NCI-H1048 (cell line): ENCODE measurements at regions not wholly inside any gene's neighbourhood (a gene's known extent, or its start where the extent isn't known, plus 50 kb on each side); places are given as distances from the start of the nearest gene placed in this dataset.
"Not testable (repeated sequence)": the region's sequence is repeated elsewhere in the genome, so short reads cannot be mapped to it uniquely, and the experiment has no call there.

ENCODE experiments used
- DNase-seq: peaks from one replicate; lab custom pipeline; 2025; lab: John Stamatoyannopoulos, UW

DNA sequence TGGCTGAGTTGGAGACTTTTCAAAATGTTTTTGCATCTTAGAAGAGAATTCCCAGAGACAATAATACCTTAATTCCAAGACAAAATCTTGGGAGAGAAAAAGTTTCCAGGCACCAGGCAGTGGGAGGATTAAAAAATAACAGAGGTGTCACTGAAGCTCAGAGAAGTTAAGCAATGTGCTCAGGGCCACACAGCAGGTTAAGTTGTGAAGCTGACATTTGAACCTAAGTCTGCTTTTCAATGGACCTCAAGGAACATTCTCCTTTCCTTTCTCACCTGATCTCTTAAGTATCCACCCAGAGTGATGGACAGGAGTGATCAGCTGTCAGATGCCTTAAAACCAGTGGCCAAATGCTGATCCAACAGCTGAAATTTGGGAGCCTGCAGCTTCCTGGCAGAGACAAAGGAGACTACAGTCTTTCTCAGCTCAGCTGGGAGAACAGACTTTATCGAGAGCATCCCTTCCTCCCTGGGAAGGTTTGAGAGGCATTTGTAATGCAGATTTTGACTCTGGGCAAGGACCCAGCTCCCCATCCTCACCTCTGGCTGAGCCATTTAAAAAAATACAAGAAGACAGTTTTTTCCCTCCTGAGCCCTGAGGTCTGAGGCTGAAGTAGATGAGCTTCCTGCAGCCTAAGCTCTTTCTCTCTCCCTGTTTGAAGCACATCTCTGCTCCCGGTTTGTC is 174.9 kb upstream of the RPH3A start:
- DNase-seq = no peak

- DNase-seq = no peak
These were observed 174.4 kb upstream of the RPH3A start for GRCh38 chr12:112617153-112617505.

GRCh38 chr12:112627851-112628250 is 163.7 kb upstream of the RPH3A start:
- DNase-seq = no peak

DNA sequence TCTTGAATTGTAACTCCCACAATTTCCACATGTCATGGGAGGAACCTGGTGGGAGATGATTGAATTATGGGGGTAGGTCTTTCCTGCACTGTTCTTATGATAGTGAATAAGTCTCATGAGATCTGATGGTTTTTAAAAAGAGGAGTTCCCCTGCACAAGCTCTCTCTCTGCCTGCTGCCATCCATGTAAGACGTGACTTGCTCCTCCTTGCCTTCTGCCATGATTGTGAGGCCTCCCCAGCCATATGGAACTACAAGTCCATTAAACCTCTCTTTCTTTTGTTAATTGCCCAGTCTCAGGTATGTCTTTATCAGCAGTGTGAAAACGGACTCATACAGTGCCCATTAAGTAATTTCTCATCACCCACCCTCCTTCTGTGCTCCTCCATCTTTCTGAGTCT is 159.6 kb upstream of the RPH3A start:
- DNase-seq = not testable (repeated sequence)

DNA sequence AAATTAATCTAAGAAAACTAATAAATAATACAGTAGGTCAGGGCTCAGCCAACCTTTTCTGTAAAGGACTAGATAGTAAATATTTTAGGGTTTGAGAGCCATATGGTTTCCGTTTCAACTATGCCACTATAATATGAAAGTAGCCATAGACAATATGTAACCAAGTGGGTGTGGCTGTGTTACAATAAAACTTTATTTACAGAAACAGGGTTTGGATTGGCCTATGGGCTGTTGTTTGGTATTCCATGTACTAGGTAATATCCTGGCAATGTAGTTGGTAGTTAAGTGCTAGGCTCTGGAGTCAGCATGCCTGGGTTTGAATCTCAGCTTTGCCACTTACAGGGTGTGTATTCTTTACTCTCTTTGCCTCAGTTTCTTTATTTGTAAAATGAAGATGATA is 156.5 kb upstream of the RPH3A start:
- DNase-seq = no peak

GRCh38 chr12:112638420-112638819 is 153.1 kb upstream of the RPH3A start:
- no peak for DNase-seq

DNA sequence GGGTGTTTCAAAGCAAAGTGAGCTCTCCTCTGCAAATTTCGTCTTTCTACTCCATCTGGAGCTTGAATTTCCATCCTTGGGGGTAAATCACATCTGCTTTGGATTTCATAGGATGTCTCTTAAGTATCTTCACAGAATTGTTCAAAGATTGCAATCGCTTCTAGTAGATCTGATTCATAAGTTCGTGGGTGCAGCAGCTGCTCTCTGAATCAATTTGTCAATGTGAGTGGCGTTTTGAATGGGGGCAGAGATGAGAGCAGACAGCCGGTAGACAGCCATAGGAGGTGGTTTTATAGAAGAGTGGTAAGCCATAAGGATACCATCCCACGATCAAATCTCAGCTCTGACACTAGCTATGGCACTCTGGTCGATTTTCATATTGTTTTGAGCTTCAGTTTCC is 146.0 kb upstream of the RPH3A start:
- no peak for DNase-seq

DNA sequence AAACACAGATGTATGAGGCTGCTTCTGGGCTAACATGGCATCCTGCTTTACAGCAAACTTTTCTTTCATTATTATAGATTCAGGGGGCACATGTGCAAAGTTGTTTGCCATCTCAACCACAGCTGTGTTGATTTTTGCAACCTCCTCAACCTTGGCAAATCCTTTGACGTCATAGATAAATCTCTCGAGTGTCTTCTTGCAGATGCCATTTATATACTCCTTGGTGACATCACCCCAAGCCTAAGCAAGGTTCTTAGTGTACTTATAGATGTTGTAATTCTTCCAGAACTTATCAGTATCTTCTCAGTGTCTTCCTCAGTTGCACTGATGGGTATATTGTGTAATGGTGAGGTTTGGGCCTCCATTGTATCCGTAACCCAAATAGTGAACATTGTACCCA is 135.4 kb upstream of the RPH3A start:
- DNase-seq = no peak

GRCh38 chr12:112664569-112664968 is 127.0 kb upstream of the RPH3A start:
- no peak for DNase-seq

DNA sequence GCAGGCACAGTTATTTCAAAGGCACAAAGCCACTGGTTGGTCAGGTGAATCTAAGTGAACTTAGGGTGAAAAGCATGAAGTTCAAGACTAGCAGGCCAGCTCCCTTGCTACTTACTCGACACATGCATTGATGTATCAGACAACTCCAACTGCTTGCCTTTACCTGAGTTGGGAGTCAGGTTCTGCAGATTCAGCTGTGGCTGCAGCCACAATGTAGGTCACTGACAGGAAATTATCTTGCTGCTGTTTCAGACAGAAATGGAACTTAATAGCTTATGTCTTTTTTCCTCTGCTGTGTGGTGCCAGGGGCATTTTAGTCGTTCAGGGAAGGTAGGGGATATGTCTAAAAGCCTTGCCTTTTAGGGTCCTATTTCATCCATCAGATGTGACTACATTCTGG is 125.6 kb upstream of the RPH3A start:
- DNase-seq = no peak

GRCh38 chr12:112671564-112671963 is 120.0 kb upstream of the RPH3A start:
- DNase-seq = no peak

DNA sequence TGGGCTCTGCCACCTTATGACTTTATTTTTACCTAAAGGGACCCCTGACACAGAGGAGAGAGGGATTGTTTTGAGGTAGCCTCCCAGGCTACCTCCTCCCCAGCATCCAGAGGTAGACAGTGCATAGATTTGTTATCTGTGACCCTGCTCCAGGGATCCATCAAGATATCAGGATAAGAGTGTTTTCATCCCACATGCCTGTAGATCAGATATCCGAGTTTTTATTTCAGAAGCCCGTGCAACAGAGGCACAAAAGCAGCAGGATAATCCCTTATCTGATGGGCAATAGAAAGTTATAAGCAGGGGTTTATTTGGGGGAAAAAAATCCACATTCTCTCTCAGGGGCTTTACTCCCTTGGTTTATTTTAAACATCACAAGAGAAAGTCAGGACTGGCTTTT is 117.0 kb upstream of the RPH3A start:
- no peak for DNase-seq

DNA sequence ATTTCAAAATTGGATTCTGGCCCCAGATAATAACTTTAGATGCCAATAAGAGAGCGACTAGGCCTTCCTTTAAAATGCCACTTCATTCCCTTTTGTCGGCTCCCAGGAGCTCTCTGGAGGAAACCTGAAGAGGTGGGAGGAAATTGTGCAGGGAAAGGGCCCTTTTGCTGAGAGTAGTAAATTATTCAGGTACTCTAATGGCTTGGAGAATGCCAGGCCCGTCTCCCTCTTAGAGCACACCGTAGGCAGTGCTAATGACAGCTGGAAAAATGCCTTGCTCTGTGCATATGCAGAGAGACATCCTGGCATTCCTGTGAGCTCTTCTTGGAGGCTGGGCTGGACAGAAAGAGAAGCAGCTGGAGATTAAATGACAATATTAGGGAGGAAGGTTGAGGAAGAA is 115.0 kb upstream of the RPH3A start:
- DNase-seq = no peak

- DNase-seq = no peak
These were observed 114.3 kb upstream of the RPH3A start for GRCh38 chr12:112677050-112677765.

- no peak for DNase-seq
These were observed 110.6 kb upstream of the RPH3A start for GRCh38 chr12:112680993-112681392.

DNA sequence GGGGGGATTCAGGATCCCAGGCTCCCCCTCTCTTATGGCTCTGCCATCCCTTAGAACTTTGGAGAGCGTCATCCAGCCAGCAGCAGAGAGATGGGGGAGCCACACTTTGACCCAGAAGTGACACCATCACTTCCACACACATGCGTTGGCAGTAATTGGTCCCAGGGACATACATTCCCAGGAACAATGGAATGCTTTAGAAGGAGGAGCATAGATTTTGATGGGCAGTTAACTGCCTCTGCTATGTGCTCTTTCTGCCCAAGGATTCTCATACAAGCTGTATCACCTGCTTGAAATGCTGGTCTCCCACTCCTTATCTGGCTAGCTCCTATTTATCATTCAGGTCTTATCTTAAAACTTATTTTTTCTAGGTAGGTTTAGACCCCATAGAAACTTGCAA is 109.0 kb upstream of the RPH3A start:
- DNase-seq = no peak

DNA sequence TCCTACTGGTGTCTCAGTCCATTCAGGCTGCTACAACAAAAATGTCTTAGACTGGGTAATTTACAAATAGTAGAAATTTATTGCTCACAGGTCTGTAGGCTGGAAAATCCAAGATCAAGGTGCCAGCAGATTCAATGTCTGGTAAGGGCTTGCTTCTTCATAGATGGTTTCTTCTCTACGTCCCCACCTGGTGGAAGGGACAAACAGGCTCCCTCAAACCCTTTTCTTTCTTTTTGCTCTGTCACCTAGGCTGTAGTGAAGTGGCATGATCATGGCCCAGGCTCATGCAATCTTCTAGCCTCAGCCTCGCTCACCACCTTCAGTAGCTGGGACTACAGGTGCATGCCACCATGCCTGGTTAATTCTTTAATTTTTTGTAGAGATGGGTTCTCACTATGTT is 106.8 kb upstream of the RPH3A start:
- no peak for DNase-seq

DNA sequence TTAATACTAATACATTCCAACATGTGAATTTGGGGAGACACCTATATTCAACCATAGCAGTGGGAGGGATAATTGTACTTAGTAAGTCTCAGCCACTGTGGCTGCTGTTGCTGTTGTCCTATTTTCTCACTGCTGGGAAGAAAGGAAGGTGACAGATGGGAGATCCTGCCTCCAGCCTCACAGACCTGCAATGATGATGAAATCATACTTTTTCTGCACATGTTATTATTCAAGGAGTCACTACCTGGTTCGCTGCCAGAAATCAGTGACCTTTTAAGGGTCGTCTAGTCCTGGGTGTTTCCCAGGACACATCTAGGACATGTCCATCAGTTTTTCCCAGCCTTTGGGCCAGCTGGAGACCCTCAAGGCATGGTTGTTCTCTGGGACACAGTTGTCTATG is 106.2 kb upstream of the RPH3A start:
- no peak for DNase-seq

- DNase-seq = no peak
These were observed 105.2 kb upstream of the RPH3A start for GRCh38 chr12:112686373-112686772.

- no peak for DNase-seq
These were observed 97.5 kb upstream of the RPH3A start for GRCh38 chr12:112694065-112694464.

- DNase-seq = not testable (repeated sequence)
These were observed 94.1 kb upstream of the RPH3A start for GRCh38 chr12:112697441-112697840.

- DNase-seq = no peak
These were observed 86.4 kb upstream of the RPH3A start for GRCh38 chr12:112705037-112705632.

DNA sequence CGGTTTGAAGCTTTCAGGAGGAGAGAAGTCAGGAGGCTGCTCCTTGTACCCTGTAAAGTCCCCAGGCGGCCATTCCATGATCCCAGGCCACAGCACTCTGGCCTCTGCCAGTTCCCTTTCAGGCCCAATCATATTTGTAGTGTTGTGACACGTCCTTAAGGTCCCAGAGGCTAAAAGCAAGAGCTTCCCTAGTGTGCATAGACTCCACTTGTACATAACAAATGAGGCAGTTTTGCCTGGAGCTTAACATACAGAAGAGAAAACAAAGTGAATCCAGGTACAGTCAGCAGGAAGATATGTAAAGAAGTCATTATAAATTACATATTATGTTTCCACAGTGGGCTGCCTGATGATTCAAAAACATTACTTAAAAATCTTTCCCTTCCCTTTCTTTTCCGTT is 81.1 kb upstream of the RPH3A start:
- DNase-seq = no peak

DNA sequence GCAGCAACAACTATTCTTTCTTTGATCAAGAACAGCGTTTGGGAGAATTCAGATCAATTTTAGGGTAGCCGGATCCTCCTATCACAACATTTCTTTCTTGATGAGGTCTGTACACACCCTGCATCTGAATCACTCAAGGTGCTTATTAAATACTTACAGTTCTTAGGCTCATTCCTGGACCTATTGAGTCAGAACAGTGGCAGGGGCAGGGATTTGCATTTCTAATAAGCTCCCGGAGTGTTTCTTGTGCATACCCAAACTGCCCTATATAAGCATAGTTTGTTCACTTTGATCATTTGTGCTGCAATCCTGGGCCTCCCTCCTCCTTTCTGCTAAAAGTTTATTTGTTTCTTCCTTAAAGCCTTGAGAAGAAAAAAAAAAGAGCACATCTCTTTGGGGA is 80.5 kb upstream of the RPH3A start:
- no peak for DNase-seq
